Esophagus squamous epithelium (tissue), 4 donors: ENCODE measurements at regions not wholly inside any gene's neighbourhood (a gene's known extent, or its start where the extent isn't known, plus 50 kb on each side); places are given as distances from the start of the nearest gene placed in this dataset.

Experiments used
- CTCF ChIP-seq, 6 experiments: fragments of 450-650 bp in 4 of 6; fragments of 200-600 bp in 2 of 6; sonication (generic) in 2 of 6; IDR thresholded peaks; one replicate each; pipeline ENCODE4 v1.5.1; 2016 to 2019; ENCODE audit warnings: antibody characterized with exemption in 6 of 6, mild to moderate bottlenecking in 4 of 6, moderate library complexity in 4 of 6
- POLR2A ChIP-seq, 4 donors: fragments of 450-650 bp; IDR thresholded peaks; one replicate each; pipeline ENCODE4 v1.6.1; 2017; ENCODE audit warnings: antibody characterized with exemption in 4 of 4, mild to moderate bottlenecking in 4 of 4, moderate library complexity in 3 of 4

GRCh38 chr2:205931388-205931787, 154.6 kb downstream of the INO80D start:
- TF ChIP-seq CTCF (IDR thresholded peaks at IDR 0.05) (no peak), POLR2A (IDR thresholded peaks at IDR 0.05) (no peak)
